ENCODE measurements at regions not wholly inside any gene's neighbourhood (a gene's known extent, or its start where the extent isn't known, plus 50 kb on each side); places are given as distances from the start of the nearest gene placed in this dataset.

DNA sequence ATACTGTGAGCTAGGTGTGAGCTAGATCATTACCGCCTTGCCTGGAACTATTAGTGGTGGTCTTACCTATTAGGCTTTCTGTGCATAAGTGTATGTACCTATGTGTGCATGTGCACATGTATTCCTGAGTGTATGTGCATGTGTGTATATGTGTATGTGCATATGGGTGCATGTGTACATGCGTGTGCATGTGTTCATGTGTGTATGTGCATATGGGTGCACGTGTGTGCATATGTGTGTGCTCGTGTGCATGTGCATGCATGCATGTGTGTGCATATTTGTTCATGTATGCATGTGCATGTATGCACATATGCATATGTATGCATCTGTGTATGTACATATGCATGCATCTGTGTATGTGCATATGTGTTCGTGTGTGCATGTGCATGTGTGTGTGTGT, 508.3 kb upstream of the ADARB2 start:
- no peak overlapping the region for H3K4me3 ChIP-seq (ENCODE audit: low read length)
- TF ChIP-seq ZNF274 (IDR thresholded peaks at IDR 0.05; ENCODE audit: low read depth, low read length), result no peak

DNA sequence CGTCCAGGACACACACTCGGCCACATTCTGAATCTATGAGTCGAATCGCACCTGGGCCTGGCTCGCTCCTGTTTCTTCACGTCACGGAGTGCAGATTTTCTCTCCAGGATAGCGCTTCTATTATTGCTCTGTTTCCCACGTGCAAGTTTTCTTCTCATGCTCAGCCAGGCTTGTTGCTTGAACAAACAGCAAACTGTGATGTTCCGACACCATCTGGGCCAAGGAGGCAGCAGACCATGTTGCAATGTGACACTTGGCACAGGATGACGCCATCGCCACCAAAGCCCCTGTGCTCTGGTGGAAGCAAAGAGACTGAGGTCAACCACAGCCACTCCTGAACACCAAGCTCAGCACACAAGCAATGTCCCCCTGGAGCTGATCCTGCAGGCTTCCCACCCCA, 507.1 kb upstream of the ADARB2 start:
- no peak overlapping the region for H3K4me3 ChIP-seq (ENCODE audit: low read length)
- no peak for TF ChIP-seq ZNF274 (IDR thresholded peaks at IDR 0.05; ENCODE audit: low read depth, low read length)

- no peak for TF ChIP-seq ZNF274 (IDR thresholded peaks at IDR 0.05; ENCODE audit: low read depth, low read length)
- no peak overlapping the region for H3K4me3 ChIP-seq (ENCODE audit: low read length)
Observed at GRCh38 chr10:2236876-2237275, 499.6 kb upstream of the ADARB2 start.

GRCh38 chr10:2232479-2232878, 495.2 kb upstream of the ADARB2 start:
- no peak overlapping the region for H3K4me3 ChIP-seq (ENCODE audit: low read length)
- TF ChIP-seq ZNF274 (IDR thresholded peaks at IDR 0.05; ENCODE audit: low read depth, low read length), result no peak

- TF ChIP-seq ZNF274 (IDR thresholded peaks at IDR 0.05; ENCODE audit: low read depth, low read length), result no peak
Observed at GRCh38 chr10:2230478-2230877, 493.2 kb upstream of the ADARB2 start.

DNA sequence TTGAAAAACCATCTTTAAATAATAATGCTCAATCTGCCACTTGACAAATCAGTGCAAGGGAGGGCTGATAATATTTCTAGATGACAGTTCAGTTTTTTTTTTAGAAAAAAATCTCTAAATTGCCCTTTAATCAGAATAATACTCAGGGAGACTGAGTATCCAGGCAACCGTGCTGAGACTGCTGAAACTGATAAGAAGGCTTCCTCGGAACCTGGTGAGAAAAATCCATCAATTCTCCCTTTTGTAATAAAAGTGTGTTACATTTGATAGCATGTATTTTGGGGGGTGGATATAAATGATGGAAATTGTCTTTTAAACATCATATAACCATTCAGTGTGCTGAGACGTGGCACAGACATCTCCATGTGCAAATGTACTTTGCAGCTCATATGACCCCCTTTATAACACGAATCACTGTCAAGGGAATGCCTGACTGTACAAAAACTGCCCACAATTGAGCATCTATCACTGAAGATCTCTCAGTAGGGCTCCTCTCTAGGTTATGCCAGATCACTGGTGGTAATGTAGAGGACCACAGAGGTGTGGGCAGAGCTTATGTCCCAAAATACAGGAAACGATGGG, 491.1 kb upstream of the ADARB2 start:
- no peak overlapping the region for H3K4me3 ChIP-seq (ENCODE audit: low read length)

More at GRCh38 chr10:2230478-2230877, 493.2 kb upstream of the ADARB2 start:
- no peak overlapping the region for H3K4me3 ChIP-seq (ENCODE audit: low read length)

GRCh38 chr10:2225609-2226008, 488.3 kb upstream of the ADARB2 start:
- TF ChIP-seq ZNF274 (IDR thresholded peaks at IDR 0.05; ENCODE audit: low read depth, low read length), result no peak
- H3K4me3 ChIP-seq (ENCODE audit: low read length), result no peak overlapping the region

More for the DNA sequence above, 491.1 kb upstream of the ADARB2 start:
- TF ChIP-seq ZNF274 (IDR thresholded peaks at IDR 0.05; ENCODE audit: low read depth, low read length), result no peak

DNA sequence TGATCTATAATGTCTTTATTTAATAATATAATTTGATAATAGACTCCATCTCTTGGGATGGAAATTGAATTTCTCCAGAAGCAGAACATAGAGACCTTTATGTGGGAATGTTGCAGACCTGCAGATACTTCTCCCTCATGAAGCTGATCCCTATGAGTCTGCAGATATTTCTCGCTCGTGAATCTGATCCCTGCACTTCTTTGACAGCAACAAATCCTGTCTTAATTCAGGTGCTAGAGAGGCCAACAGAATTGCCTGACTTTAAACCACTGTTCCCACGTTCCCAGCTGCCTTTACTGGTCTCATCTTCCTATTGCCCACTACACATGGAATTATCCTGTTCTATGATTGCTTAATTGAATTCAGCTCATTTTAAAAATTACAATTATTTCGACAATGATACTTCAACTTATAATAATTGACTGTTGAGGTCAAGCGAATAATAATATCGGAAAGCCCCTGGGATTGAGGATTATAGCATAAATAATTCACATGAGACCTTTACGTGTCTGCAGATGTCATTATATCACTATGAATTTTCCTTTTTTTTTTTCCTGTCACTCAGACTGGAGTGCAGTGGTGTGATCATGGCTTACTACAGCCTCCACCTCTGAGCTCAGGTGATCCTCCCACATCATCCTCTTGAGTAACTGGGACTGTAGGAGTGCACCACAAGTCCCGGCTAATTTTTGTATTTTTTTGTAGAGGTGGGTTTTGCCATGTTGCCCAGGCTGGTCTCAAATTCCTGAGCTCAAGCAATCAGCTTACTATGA, 486.4 kb upstream of the ADARB2 start:
- no peak overlapping the region for H3K4me3 ChIP-seq (ENCODE audit: low read length)
- TF ChIP-seq ZNF274 (IDR thresholded peaks at IDR 0.05; ENCODE audit: low read depth, low read length), result no peak

DNA sequence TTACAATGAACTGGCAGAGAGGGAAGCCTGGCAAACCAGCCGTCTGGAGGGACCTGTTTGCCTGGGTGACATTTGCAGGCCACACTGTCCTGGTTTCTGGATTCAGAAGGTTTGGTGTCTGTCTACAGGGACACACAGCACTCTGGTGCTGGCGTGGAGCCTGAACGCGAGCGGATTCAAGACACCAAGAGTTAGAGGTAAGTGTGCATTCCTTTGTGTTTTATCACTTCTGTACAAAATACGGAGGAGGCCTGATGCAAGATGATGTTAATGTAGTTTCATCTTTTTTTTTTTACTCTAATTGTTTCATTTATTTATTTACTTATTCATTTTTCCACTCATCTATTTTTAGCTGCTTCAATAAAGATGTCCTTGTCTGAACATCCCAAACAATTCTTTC, 485.3 kb upstream of the ADARB2 start:
- no peak overlapping the region for H3K4me3 ChIP-seq (ENCODE audit: low read length)
- TF ChIP-seq ZNF274 (IDR thresholded peaks at IDR 0.05; ENCODE audit: low read depth, low read length), result no peak

DNA sequence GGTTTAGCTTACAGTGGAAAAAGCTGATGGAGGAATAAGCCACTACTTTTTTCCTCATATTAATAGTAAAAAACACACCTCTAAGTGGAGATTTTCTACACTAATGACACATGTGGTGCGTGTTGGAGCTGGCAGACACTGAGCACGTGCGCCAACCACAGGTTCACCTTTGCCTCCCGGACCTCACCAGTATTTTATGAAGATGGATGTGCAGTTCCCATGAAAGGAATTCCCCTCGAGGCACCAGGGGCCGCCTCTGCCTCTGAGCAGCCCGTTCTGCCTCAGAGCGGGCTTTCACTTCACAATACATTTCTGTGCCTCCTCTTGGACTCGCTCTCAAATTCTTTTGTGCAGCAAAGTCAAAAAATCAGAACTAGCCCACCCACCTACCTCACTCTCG, 477.5 kb upstream of the ADARB2 start:
- H3K4me3 ChIP-seq (ENCODE audit: low read length), result no peak overlapping the region
- TF ChIP-seq ZNF274 (IDR thresholded peaks at IDR 0.05; ENCODE audit: low read depth, low read length), result no peak

GRCh38 chr10:2214092-2214491, 476.8 kb upstream of the ADARB2 start:
- H3K4me3 ChIP-seq (ENCODE audit: low read length), result no peak overlapping the region
- TF ChIP-seq ZNF274 (IDR thresholded peaks at IDR 0.05; ENCODE audit: low read depth, low read length), result no peak

DNA sequence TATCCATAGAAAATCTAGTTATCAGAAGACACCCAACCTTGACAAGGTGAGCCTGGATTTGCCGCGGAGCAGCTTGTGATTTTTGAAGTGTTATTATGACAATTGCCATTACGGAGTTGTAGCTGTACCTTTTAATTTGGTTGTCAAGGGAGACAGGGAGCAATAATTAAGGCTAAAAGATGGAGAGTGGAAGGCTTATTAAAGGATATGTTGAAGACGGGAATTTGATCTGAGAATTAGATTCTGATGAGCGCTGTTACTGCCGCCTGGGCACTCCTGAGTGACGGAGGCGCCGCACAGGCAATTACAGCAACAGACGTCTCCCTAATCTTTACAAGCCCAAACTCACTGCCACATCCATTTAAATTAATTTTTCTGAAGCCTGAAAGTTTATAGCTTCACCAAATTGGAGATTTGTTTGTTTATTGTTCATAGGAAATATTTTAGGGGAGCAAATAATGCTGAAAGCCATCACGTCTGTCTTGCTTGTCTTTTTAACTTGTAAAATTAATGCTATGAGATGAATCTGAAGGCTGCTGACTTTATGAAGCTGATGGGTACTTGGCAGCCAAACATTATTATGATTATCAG, 475.0 kb upstream of the ADARB2 start:
- TF ChIP-seq ZNF274 (IDR thresholded peaks at IDR 0.05; ENCODE audit: low read depth, low read length), result no peak
- no peak overlapping the region for H3K4me3 ChIP-seq (ENCODE audit: low read length)

DNA sequence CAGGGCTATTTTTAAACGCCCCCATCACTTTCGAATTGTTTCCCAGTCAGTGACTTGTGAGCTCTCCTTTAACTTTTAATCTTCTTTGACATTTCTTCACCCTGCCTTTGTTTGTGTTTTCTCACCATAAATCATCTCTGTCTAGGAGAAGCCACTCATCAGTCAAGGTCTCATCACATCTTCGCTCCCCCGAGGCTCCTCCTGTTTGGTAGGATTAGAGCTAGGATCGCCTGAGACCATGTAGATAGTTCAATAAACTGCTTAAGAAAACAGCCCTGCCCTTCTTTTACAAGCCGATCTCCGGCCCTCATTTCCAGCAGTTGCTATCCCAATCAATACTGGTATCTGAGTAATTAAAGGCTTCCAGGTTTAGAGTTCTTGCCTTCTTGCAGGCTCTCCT, 472.8 kb upstream of the ADARB2 start:
- no peak overlapping the region for H3K4me3 ChIP-seq (ENCODE audit: low read length)
- TF ChIP-seq ZNF274 (IDR thresholded peaks at IDR 0.05; ENCODE audit: low read depth, low read length), result no peak

GRCh38 chr10:2208106-2208505, 470.8 kb upstream of the ADARB2 start:
- no peak overlapping the region for H3K4me3 ChIP-seq (ENCODE audit: low read length)
- TF ChIP-seq ZNF274 (IDR thresholded peaks at IDR 0.05; ENCODE audit: low read depth, low read length), result no peak

- no peak for TF ChIP-seq ZNF274 (IDR thresholded peaks at IDR 0.05; ENCODE audit: low read depth, low read length)
- no peak overlapping the region for H3K4me3 ChIP-seq (ENCODE audit: low read length)
Observed at GRCh38 chr10:2207246-2207922, 470.1 kb upstream of the ADARB2 start.

All from GM08714 (cell line).